ENCODE measurements at regions not wholly inside any gene's neighbourhood (a gene's known extent, or its start where the extent isn't known, plus 50 kb on each side); places are given as distances from the start of the nearest gene placed in this dataset.

- Histone ChIP-seq H3K9ac (ENCODE audit: low read length in 5 of 5) (no peak overlapping the region), H3K36me3 (ENCODE audit: control insufficient read depth in 5 of 5, insufficient read depth in 5 of 5, low read length in 5 of 5) (no peaks in the 10 kb centered on the region), H3K4me1 (ENCODE audit: control insufficient read depth in 5 of 5, insufficient read depth in 5 of 5, low read length in 5 of 5) (peaks cover 0 to 5% (median 4%) of the 10 kb centered on the region in 5 donors), H3K27ac (ENCODE audit: low read depth, low read length) (no peak overlapping the region), H3K4me3 (ENCODE audit: low read depth in 1 of 5, low read length in 5 of 5) (no peak overlapping the region), H3K27me3 (ENCODE audit: control insufficient read depth in 5 of 5, insufficient read depth in 4 of 5, low read length in 5 of 5) (no peaks in the 10 kb centered on the region), H3K9me3 (ENCODE audit: control insufficient read depth in 5 of 5, low read length in 5 of 5) (no peaks in the 10 kb centered on the region)
Observed at GRCh38 chr10:88221010-88221973, 357.9 kb downstream of the PTEN start.

- Histone ChIP-seq H3K27me3 (ENCODE audit: control insufficient read depth in 5 of 5, insufficient read depth in 4 of 5, low read length in 5 of 5) (no peaks in the 10 kb centered on the region), H3K36me3 (ENCODE audit: control insufficient read depth in 5 of 5, insufficient read depth in 5 of 5, low read length in 5 of 5) (no peaks in the 10 kb centered on the region), H3K27ac (ENCODE audit: low read depth, low read length) (no peak overlapping the region), H3K4me3 (ENCODE audit: low read depth in 1 of 5, low read length in 5 of 5) (no peak overlapping the region), H3K9ac (ENCODE audit: low read length in 5 of 5) (no peak overlapping the region), H3K4me1 (ENCODE audit: control insufficient read depth in 5 of 5, insufficient read depth in 5 of 5, low read length in 5 of 5) (peaks cover 0 to 19% (median 19%) of the 10 kb centered on the region in 5 donors), H3K9me3 (ENCODE audit: control insufficient read depth in 5 of 5, low read length in 5 of 5) (no peaks in the 10 kb centered on the region)
Observed at GRCh38 chr10:88222881-88223280, 359.5 kb downstream of the PTEN start.

Data from subcutaneous abdominal adipose tissue (tissue), 5 donors.